WTC11 (cell line): ENCODE measurements at regions not wholly inside any gene's neighbourhood (a gene's known extent, or its start where the extent isn't known, plus 50 kb on each side); places are given as distances from the start of the nearest gene placed in this dataset.

Experiments used
- ATAC-seq: fragments of 200-7000 bp; cut with Tn5 transposase; 2 replicates; pipeline ENCODE4 v1.10.0; 2021; ENCODE audit warnings: mild to moderate bottlenecking, moderate library complexity
- CTCF ChIA-PET: fragments of 300-600 bp; sonication (Branson Sonifier 250); formaldehyde crosslinking; loops from one replicate; lab custom pipeline; 2021; ENCODE audit warnings: antibody characterized with exemption; lab: Charles Lee
- POLR2A ChIA-PET: fragments of 350-600 bp; sonication (Branson Sonifier 250); formaldehyde crosslinking; loops from one replicate; lab custom pipeline; 2021; ENCODE audit warnings: antibody characterized with exemption; lab: Charles Lee
- DNase-seq: peaks from one replicate; pipeline ENCODE4 v3.0.0; 2021; ENCODE audit warnings: low spot score
- H3K27ac Mint-ChIP-seq: 2 replicates; pipeline ENCODE4 v1.8.0; 2021; ENCODE audit warnings: mixed read lengths
- H3K27me3 Mint-ChIP-seq: 2 replicates; pipeline ENCODE4 v1.8.0; 2021; ENCODE audit warnings: low read depth, mild to moderate bottlenecking, moderate library complexity, mixed read lengths
- H3K36me3 Mint-ChIP-seq: 2 replicates; pipeline ENCODE4 v1.8.0; 2021; ENCODE audit warnings: mixed read lengths
- H3K4me1 Mint-ChIP-seq: 2 replicates; pipeline ENCODE4 v1.8.0; 2022; ENCODE audit warnings: mixed read lengths
- H3K4me3 Mint-ChIP-seq: 2 replicates; pipeline ENCODE4 v1.8.0; 2021; ENCODE audit warnings: mild to moderate bottlenecking, moderate library complexity, mixed read lengths
- H3K9me3 Mint-ChIP-seq: 2 replicates; pipeline ENCODE4 v1.8.0; 2021; ENCODE audit warnings: mixed read lengths
- ATF1 ChIP-seq: sonication (generic); formaldehyde crosslinking; IDR thresholded peaks from 2 replicates; pipeline ENCODE4 v1.8.1; 2023; ENCODE audit warnings: mild to moderate bottlenecking, moderate library complexity, missing genetic modification reagents
- ATF2 ChIP-seq: sonication (generic); formaldehyde crosslinking; IDR thresholded peaks from 2 replicates; pipeline ENCODE4 v1.8.1; 2022; ENCODE audit warnings: low read depth, missing genetic modification reagents, borderline replicate concordance
- E2F1 ChIP-seq: sonication (generic); formaldehyde crosslinking; IDR thresholded peaks from 2 replicates; pipeline ENCODE4 v1.8.0; 2022; ENCODE audit warnings: mild to moderate bottlenecking, missing genetic modification reagents
- FOXP4 ChIP-seq: sonication (generic); formaldehyde crosslinking; IDR thresholded peaks from 2 replicates; pipeline ENCODE4 v1.8.0; 2022; ENCODE audit warnings: mild to moderate bottlenecking, missing genetic modification reagents
- GRHL2 ChIP-seq: fragments of 250-450 bp; sonication (Bioruptor Pico); IDR thresholded peaks from 2 replicates; pipeline ENCODE4 v1.8.0; 2022; ENCODE audit warnings: mild to moderate bottlenecking, moderate library complexity; ENCODE audit not compliant: insufficient replicate concordance, severe bottlenecking
- JAZF1 ChIP-seq: fragments of 250-450 bp; sonication (Bioruptor Pico); IDR thresholded peaks from 2 replicates; pipeline ENCODE4 v1.9.0; 2021; ENCODE audit warnings: moderate library complexity, mild to moderate bottlenecking, inconsistent platforms
- JUN ChIP-seq: sonication (generic); formaldehyde crosslinking; IDR thresholded peaks from 2 replicates; pipeline ENCODE4 v1.8.0; 2023; ENCODE audit warnings: mild to moderate bottlenecking, missing genetic modification reagents
- MAX ChIP-seq: sonication (generic); formaldehyde crosslinking; IDR thresholded peaks from 2 replicates; pipeline ENCODE4 v1.8.0; 2022; ENCODE audit warnings: mild to moderate bottlenecking, missing genetic modification reagents
- MLX ChIP-seq: sonication (generic); formaldehyde crosslinking; IDR thresholded peaks from 2 replicates; pipeline ENCODE4 v1.8.1; 2023; ENCODE audit warnings: mild to moderate bottlenecking, missing genetic modification reagents, moderate library complexity
- NFYB ChIP-seq: sonication (generic); formaldehyde crosslinking; conservative IDR thresholded peaks from 2 replicates; pipeline ENCODE4 v1.8.0; 2022; ENCODE audit warnings: low read depth, missing genetic modification reagents
- PREB ChIP-seq: sonication (generic); formaldehyde crosslinking; IDR thresholded peaks from 2 replicates; pipeline ENCODE4 v1.8.1; 2022; ENCODE audit warnings: mild to moderate bottlenecking, missing genetic modification reagents, moderate library complexity, borderline replicate concordance
- RELA ChIP-seq: sonication (generic); formaldehyde crosslinking; IDR thresholded peaks from 2 replicates; pipeline ENCODE4 v1.8.1; 2022; ENCODE audit warnings: missing genetic modification reagents, mild to moderate bottlenecking, borderline replicate concordance
- TEAD1 ChIP-seq: sonication (generic); formaldehyde crosslinking; IDR thresholded peaks from 2 replicates; pipeline ENCODE4 v1.8.0; 2022; ENCODE audit warnings: mild to moderate bottlenecking, missing genetic modification reagents
- TP53 ChIP-seq: sonication (generic); formaldehyde crosslinking; IDR thresholded peaks from 2 replicates; pipeline ENCODE4 v1.8.1; 2023; ENCODE audit warnings: mild to moderate bottlenecking, missing genetic modification reagents
- USF1 ChIP-seq: sonication (generic); formaldehyde crosslinking; IDR thresholded peaks from 2 replicates; pipeline ENCODE4 v1.8.0; 2022; ENCODE audit warnings: mild to moderate bottlenecking, missing genetic modification reagents
- USF2 ChIP-seq: sonication (generic); formaldehyde crosslinking; IDR thresholded peaks from 2 replicates; pipeline ENCODE4 v1.8.1; 2023; ENCODE audit warnings: mild to moderate bottlenecking, missing genetic modification reagents, moderate library complexity
- ZNF138 ChIP-seq: sonication (generic); formaldehyde crosslinking; conservative IDR thresholded peaks from 2 replicates; pipeline ENCODE4 v1.8.1; 2022; ENCODE audit warnings: mild to moderate bottlenecking, moderate library complexity, missing genetic modification reagents
- ZNF416 ChIP-seq: fragments of 250-450 bp; sonication (Bioruptor Pico); IDR thresholded peaks from 2 replicates; pipeline ENCODE4 v1.9.0; 2021; ENCODE audit warnings: mild to moderate bottlenecking, inconsistent platforms

- Mint-ChIP-seq H3K4me1 (no peaks in the 10 kb centered on the region), H3K27me3 (peaks cover 7% of the 10 kb centered on the region), H3K27ac (no peak overlapping the region), H3K9me3 (peaks cover 77% of the 10 kb centered on the region), H3K36me3 (peaks cover 57% of the 10 kb centered on the region), H3K4me3 (no peak overlapping the region)
- ChIA-PET CTCF (no interaction called here), POLR2A (interaction anchor here (0.7 kb wide), 1 partner anchor 591 kb away, joined by 3 read pairs; no protein-coding TSS in a partner anchor)
- ATAC-seq: no peak
- DNase-seq: no peak
- no peak for TF ChIP-seq JAZF1 (CRISPR knock-in tag)
- TF ChIP-seq ZNF416: no peak
- no peak for TF ChIP-seq FOXP4 (CRISPR knock-in tag)
- no peak for TF ChIP-seq USF1 (CRISPR knock-in tag)
- TF ChIP-seq ZNF138 (CRISPR knock-in tag): no peak
- no peak for TF ChIP-seq PREB (CRISPR knock-in tag)
- TF ChIP-seq JUN: no peak
- TF ChIP-seq ATF2 (CRISPR knock-in tag): no peak
- no peak for TF ChIP-seq E2F1 (CRISPR knock-in tag)
- TF ChIP-seq MLX (CRISPR knock-in tag): no peak
- TF ChIP-seq GRHL2 (CRISPR knock-in tag): no peak
- no peak for TF ChIP-seq RELA
- TF ChIP-seq NFYB (CRISPR knock-in tag): no peak
- no peak for TF ChIP-seq USF2
- no peak for TF ChIP-seq ATF1 (CRISPR knock-in tag)
- TF ChIP-seq TP53 (CRISPR knock-in tag): no peak
- no peak for TF ChIP-seq TEAD1
- no peak for TF ChIP-seq MAX
These were observed 214.8 kb downstream of the GLRX3 start for GRCh38 chr10:130350996-130351395.
